ENCODE measurements at regions not wholly inside any gene's neighbourhood (a gene's known extent, or its start where the extent isn't known, plus 50 kb on each side); places are given as distances from the start of the nearest gene placed in this dataset.

- Mint-ChIP-seq H3K9me3 (peaks cover 11% of the 10 kb centered on the region), H3K36me3 (no peaks in the 10 kb centered on the region), H3K27ac (no peak overlapping the region), H3K27me3 (peaks cover 5% of the 10 kb centered on the region), H3K4me3 (no peak overlapping the region), H3K4me1 (no peaks in the 10 kb centered on the region)
- DNase-seq = no peak
Measured at GRCh38 chr10:130389906-130390305, 253.7 kb downstream of the GLRX3 start.

GRCh38 chr10:130392031-130392430 lies 255.8 kb downstream of the GLRX3 start:
- no peaks in the 10 kb centered on the region for H3K4me1 Mint-ChIP-seq
- peaks cover 5% of the 10 kb centered on the region for H3K27me3 Mint-ChIP-seq
- H3K9me3 Mint-ChIP-seq = peaks cover 18% of the 10 kb centered on the region
- no peak overlapping the region for H3K27ac Mint-ChIP-seq
- no peak overlapping the region for H3K4me3 Mint-ChIP-seq
- H3K36me3 Mint-ChIP-seq = no peaks in the 10 kb centered on the region
- DNase-seq = no peak

GRCh38 chr10:130393342-130393741 lies 257.2 kb downstream of the GLRX3 start:
- H3K27me3 Mint-ChIP-seq = peaks cover 5% of the 10 kb centered on the region
- H3K36me3 Mint-ChIP-seq = no peaks in the 10 kb centered on the region
- no peak overlapping the region for H3K4me3 Mint-ChIP-seq
- no peak for DNase-seq
- no peak overlapping the region for H3K27ac Mint-ChIP-seq
- H3K9me3 Mint-ChIP-seq = peaks cover 20% of the 10 kb centered on the region
- no peaks in the 10 kb centered on the region for H3K4me1 Mint-ChIP-seq

- no peaks in the 10 kb centered on the region for H3K4me1 Mint-ChIP-seq
- H3K27ac Mint-ChIP-seq = no peak overlapping the region
- H3K4me3 Mint-ChIP-seq = no peak overlapping the region
- DNase-seq = no peak
- peaks cover 20% of the 10 kb centered on the region for H3K9me3 Mint-ChIP-seq
- no peaks in the 10 kb centered on the region for H3K36me3 Mint-ChIP-seq
- H3K27me3 Mint-ChIP-seq = peaks cover 5% of the 10 kb centered on the region
Measured at GRCh38 chr10:130394832-130395231, 258.6 kb downstream of the GLRX3 start.

GRCh38 chr10:130395248-130395936 lies 259.2 kb downstream of the GLRX3 start:
- Mint-ChIP-seq H3K36me3 (no peaks in the 10 kb centered on the region), H3K27me3 (peaks cover 5% of the 10 kb centered on the region), H3K27ac (no peak overlapping the region), H3K4me3 (no peak overlapping the region), H3K9me3 (peaks cover 20% of the 10 kb centered on the region), H3K4me1 (no peaks in the 10 kb centered on the region)
- DNase-seq = no peak

GRCh38 chr10:130396044-130396443 lies 259.9 kb downstream of the GLRX3 start:
- Mint-ChIP-seq H3K4me1 (no peaks in the 10 kb centered on the region), H3K36me3 (no peaks in the 10 kb centered on the region), H3K27ac (no peak overlapping the region), H3K27me3 (peaks cover 5% of the 10 kb centered on the region), H3K9me3 (peaks cover 20% of the 10 kb centered on the region), H3K4me3 (no peak overlapping the region)
- DNase-seq = no peak

GRCh38 chr10:130398090-130398994 lies 262.2 kb downstream of the GLRX3 start:
- DNase-seq = no peak
- Mint-ChIP-seq H3K4me3 (no peak overlapping the region), H3K36me3 (no peaks in the 10 kb centered on the region), H3K27me3 (peaks cover 5% of the 10 kb centered on the region), H3K27ac (no peak overlapping the region), H3K4me1 (no peaks in the 10 kb centered on the region), H3K9me3 (peaks cover 18% of the 10 kb centered on the region)

GRCh38 chr10:130399425-130399950 lies 263.3 kb downstream of the GLRX3 start:
- H3K27ac Mint-ChIP-seq = no peak overlapping the region
- no peaks in the 10 kb centered on the region for H3K36me3 Mint-ChIP-seq
- no peaks in the 10 kb centered on the region for H3K27me3 Mint-ChIP-seq
- no peak for DNase-seq
- no peak overlapping the region for H3K4me3 Mint-ChIP-seq
- no peaks in the 10 kb centered on the region for H3K4me1 Mint-ChIP-seq
- peaks cover 13% of the 10 kb centered on the region for H3K9me3 Mint-ChIP-seq

GRCh38 chr10:130400890-130401289 lies 264.7 kb downstream of the GLRX3 start:
- no peaks in the 10 kb centered on the region for H3K4me1 Mint-ChIP-seq
- peaks cover 10% of the 10 kb centered on the region for H3K9me3 Mint-ChIP-seq
- no peak overlapping the region for H3K27ac Mint-ChIP-seq

GRCh38 chr10:130401860-130402765 lies 265.9 kb downstream of the GLRX3 start:
- DNase-seq = no peak
- H3K9me3 Mint-ChIP-seq = peaks cover 4% of the 10 kb centered on the region
- no peak overlapping the region for H3K27ac Mint-ChIP-seq
- H3K36me3 Mint-ChIP-seq = no peaks in the 10 kb centered on the region
- no peaks in the 10 kb centered on the region for H3K4me1 Mint-ChIP-seq
- no peak overlapping the region for H3K4me3 Mint-ChIP-seq
- peaks cover 3% of the 10 kb centered on the region for H3K27me3 Mint-ChIP-seq

More at GRCh38 chr10:130400890-130401289, 264.7 kb downstream of the GLRX3 start:
- H3K27me3 Mint-ChIP-seq = peaks cover 2% of the 10 kb centered on the region
- DNase-seq = no peak
- H3K36me3 Mint-ChIP-seq = no peaks in the 10 kb centered on the region
- H3K4me3 Mint-ChIP-seq = no peak overlapping the region

- H3K4me3 Mint-ChIP-seq = no peak overlapping the region
- H3K27me3 Mint-ChIP-seq = peaks cover 3% of the 10 kb centered on the region
- DNase-seq = no peak
- H3K36me3 Mint-ChIP-seq = no peaks in the 10 kb centered on the region
- no peaks in the 10 kb centered on the region for H3K4me1 Mint-ChIP-seq
- H3K27ac Mint-ChIP-seq = no peak overlapping the region
- H3K9me3 Mint-ChIP-seq = no peaks in the 10 kb centered on the region
Measured at GRCh38 chr10:130403153-130404075, 267.2 kb downstream of the GLRX3 start.

- no peaks in the 10 kb centered on the region for H3K4me1 Mint-ChIP-seq
- no peaks in the 10 kb centered on the region for H3K36me3 Mint-ChIP-seq
- no peak overlapping the region for H3K27ac Mint-ChIP-seq
- no peak for DNase-seq
- H3K9me3 Mint-ChIP-seq = no peaks in the 10 kb centered on the region
- no peak overlapping the region for H3K4me3 Mint-ChIP-seq
- peaks cover 3% of the 10 kb centered on the region for H3K27me3 Mint-ChIP-seq
Measured at GRCh38 chr10:130404476-130405055, 268.4 kb downstream of the GLRX3 start.

GRCh38 chr10:130407052-130407451 lies 270.9 kb downstream of the GLRX3 start:
- H3K27ac Mint-ChIP-seq = no peak overlapping the region
- no peak for DNase-seq
- no peak overlapping the region for H3K4me3 Mint-ChIP-seq
- no peaks in the 10 kb centered on the region for H3K36me3 Mint-ChIP-seq
- peaks cover 1% of the 10 kb centered on the region for H3K9me3 Mint-ChIP-seq
- peaks cover 3% of the 10 kb centered on the region for H3K27me3 Mint-ChIP-seq
- H3K4me1 Mint-ChIP-seq = no peaks in the 10 kb centered on the region

Measured in activated naive CD8-positive, alpha-beta T cell treated with anti-CD3 and anti-CD28 coated beads for 36 hours (primary cell).